GM19455 (cell line): ENCODE measurements at regions not wholly inside any gene's neighbourhood (a gene's known extent, or its start where the extent isn't known, plus 50 kb on each side); places are given as distances from the start of the nearest gene placed in this dataset.

ENCODE experiments used
- ATAC-seq: cut with Tn5 transposase; IDR thresholded peaks from one replicate; pipeline ENCODE4 v1.9.1; 2021; ENCODE audit not compliant: unreplicated experiment

DNA sequence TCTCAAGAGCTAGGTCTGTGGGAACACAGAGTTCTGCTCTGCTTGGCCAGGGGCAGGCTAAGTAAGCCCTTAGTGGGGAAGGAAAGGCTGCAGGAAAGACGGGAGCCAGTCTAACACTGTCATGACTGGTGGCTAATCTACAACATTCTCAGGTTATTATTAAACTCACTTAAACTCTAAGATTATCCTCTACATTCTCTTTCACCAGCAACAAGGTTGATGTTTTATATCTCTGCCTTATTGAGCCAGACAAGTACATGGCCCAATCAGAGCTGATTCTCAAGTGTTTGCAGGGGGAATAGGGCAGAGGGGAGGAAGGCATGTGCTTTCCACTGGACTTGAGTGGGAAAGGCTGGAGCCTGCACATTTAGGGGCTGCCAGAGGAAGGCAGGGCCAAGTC, 50.9 kb upstream of the FAM241A start:
- no peak for ATAC-seq
